ENCODE measurements at regions not wholly inside any gene's neighbourhood (a gene's known extent, or its start where the extent isn't known, plus 50 kb on each side); places are given as distances from the start of the nearest gene placed in this dataset.

GRCh38 chr4:165758086-165758485 lies 115.0 kb upstream of the TLL1 start:
- DNase-seq (ENCODE audit: low read depth), result no peak
- H3K4me3 ChIP-seq (ENCODE audit: low read length), result no peak overlapping the region
- TF ChIP-seq CTCF (conservative IDR thresholded peaks at IDR 0.05; ENCODE audit: low read length), result no peak

- DNase-seq (ENCODE audit: low read depth), result no peak
- H3K4me3 ChIP-seq (ENCODE audit: low read length), result no peak overlapping the region
- TF ChIP-seq CTCF (conservative IDR thresholded peaks at IDR 0.05; ENCODE audit: low read length), result no peak
Observed at GRCh38 chr4:165760182-165760581, 112.9 kb upstream of the TLL1 start.

- no peak for TF ChIP-seq CTCF (conservative IDR thresholded peaks at IDR 0.05; ENCODE audit: low read length)
- no peak overlapping the region for H3K4me3 ChIP-seq (ENCODE audit: low read length)
Observed at GRCh38 chr4:165761963-165762362, 111.1 kb upstream of the TLL1 start.

GRCh38 chr4:165763640-165764039 lies 109.4 kb upstream of the TLL1 start:
- no peak overlapping the region for H3K4me3 ChIP-seq (ENCODE audit: low read length)
- no peak for TF ChIP-seq CTCF (conservative IDR thresholded peaks at IDR 0.05; ENCODE audit: low read length)
- no peak for DNase-seq (ENCODE audit: low read depth)

More at GRCh38 chr4:165761963-165762362, 111.1 kb upstream of the TLL1 start:
- no peak for DNase-seq (ENCODE audit: low read depth)

GRCh38 chr4:165765053-165765452 lies 108.0 kb upstream of the TLL1 start:
- DNase-seq (ENCODE audit: low read depth), result no peak
- no peak for TF ChIP-seq CTCF (conservative IDR thresholded peaks at IDR 0.05; ENCODE audit: low read length)

GRCh38 chr4:165766018-165766417 lies 107.0 kb upstream of the TLL1 start:
- TF ChIP-seq CTCF (conservative IDR thresholded peaks at IDR 0.05; ENCODE audit: low read length), result no peak
- no peak overlapping the region for H3K4me3 ChIP-seq (ENCODE audit: low read length)
- DNase-seq (ENCODE audit: low read depth), result no peak

More at GRCh38 chr4:165765053-165765452, 108.0 kb upstream of the TLL1 start:
- H3K4me3 ChIP-seq (ENCODE audit: low read length), result no peak overlapping the region

GRCh38 chr4:165766976-165767375 lies 106.1 kb upstream of the TLL1 start:
- TF ChIP-seq CTCF (conservative IDR thresholded peaks at IDR 0.05; ENCODE audit: low read length), result no peak

More at GRCh38 chr4:165766976-165767375, 106.1 kb upstream of the TLL1 start:
- no peak overlapping the region for H3K4me3 ChIP-seq (ENCODE audit: low read length)
- no peak for DNase-seq (ENCODE audit: low read depth)
